HG02642 (cell line): ENCODE measurements at regions not wholly inside any gene's neighbourhood (a gene's known extent, or its start where the extent isn't known, plus 50 kb on each side); places are given as distances from the start of the nearest gene placed in this dataset.
"Not testable (repeated sequence)": the region's sequence is repeated elsewhere in the genome, so short reads cannot be mapped to it uniquely, and the experiment has no call there.

ENCODE experiments used
- ATAC-seq: cut with Tn5 transposase; IDR thresholded peaks from one replicate; pipeline ENCODE4 v1.9.1; 2021; ENCODE audit warnings: mild to moderate bottlenecking; ENCODE audit not compliant: unreplicated experiment, poor library complexity

- ATAC-seq: no peak
Observed at GRCh38 chr2:7358865-7359447, 441.7 kb downstream of the RNF144A start.

- no peak for ATAC-seq
Observed at GRCh38 chr2:7363906-7364305, 446.7 kb downstream of the RNF144A start.

- ATAC-seq: no peak
Observed at GRCh38 chr2:7368211-7368610, 451.0 kb downstream of the RNF144A start.

- no peak for ATAC-seq
Observed at GRCh38 chr2:7373156-7373555, 455.9 kb downstream of the RNF144A start.

GRCh38 chr2:7375901-7376300 is 458.7 kb downstream of the RNF144A start:
- ATAC-seq: no peak

GRCh38 chr2:7377916-7378569 is 460.8 kb downstream of the RNF144A start:
- ATAC-seq: no peak

- no peak for ATAC-seq
Observed at GRCh38 chr2:7378591-7378990, 461.4 kb downstream of the RNF144A start.

- ATAC-seq: no peak
Observed at GRCh38 chr2:7379799-7380198, 462.6 kb downstream of the RNF144A start.

GRCh38 chr2:7384773-7385349 is 467.6 kb downstream of the RNF144A start:
- ATAC-seq: no peak

- not testable (repeated sequence) for ATAC-seq
Observed at GRCh38 chr2:7390311-7390710, 473.1 kb downstream of the RNF144A start.

GRCh38 chr2:7392076-7392787 is 475.0 kb downstream of the RNF144A start:
- no peak for ATAC-seq

GRCh38 chr2:7394195-7394594 is 477.0 kb downstream of the RNF144A start:
- ATAC-seq: no peak

- no peak for ATAC-seq
Observed at GRCh38 chr2:7400628-7401027, 483.4 kb downstream of the RNF144A start.

- ATAC-seq: no peak
Observed at GRCh38 chr2:7403092-7403775, 486.0 kb downstream of the RNF144A start.

- no peak for ATAC-seq
Observed at GRCh38 chr2:7405861-7406715, 488.9 kb downstream of the RNF144A start.

GRCh38 chr2:7407001-7407400 is 489.8 kb downstream of the RNF144A start:
- ATAC-seq: no peak

GRCh38 chr2:7407906-7408680 is 490.9 kb downstream of the RNF144A start:
- ATAC-seq: no peak

- no peak for ATAC-seq
Observed at GRCh38 chr2:7411691-7412090, 494.5 kb downstream of the RNF144A start.
